Germinal center (tissue), 1 donor: ENCODE measurements at regions not wholly inside any gene's neighbourhood (a gene's known extent, or its start where the extent isn't known, plus 50 kb on each side); places are given as distances from the start of the nearest gene placed in this dataset.

Experiments used
- DNase-seq: peaks from one replicate; pipeline ENCODE4 v3.0.0; 2012; ENCODE audit warnings: mixed read lengths, low spot score

GRCh38 chr1:13878021-13878420 lies 178.0 kb downstream of the PRDM2 start:
- DNase-seq: no peak

DNA sequence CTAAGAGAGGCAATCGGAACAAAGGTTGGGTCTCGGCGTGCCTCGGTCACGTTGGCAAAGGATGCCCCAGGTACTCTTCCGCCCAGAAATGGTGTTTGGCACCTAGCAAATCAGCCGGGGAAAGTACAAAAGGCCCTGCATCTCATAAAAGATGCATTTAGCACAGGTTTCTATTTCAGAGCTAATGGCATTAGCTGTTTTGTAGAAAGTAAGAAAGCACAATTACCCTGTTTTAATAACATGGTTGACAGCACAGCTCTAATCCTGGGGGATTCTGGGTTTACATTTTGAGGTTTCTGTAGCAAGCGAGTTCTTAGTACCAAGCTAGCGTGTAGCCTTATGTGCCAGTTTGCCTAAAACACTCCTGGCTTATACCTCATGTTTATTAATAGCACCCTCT lies 178.5 kb downstream of the PRDM2 start:
- DNase-seq: no peak

GRCh38 chr1:13881385-13882088 lies 181.5 kb downstream of the PRDM2 start:
- no peak for DNase-seq

DNA sequence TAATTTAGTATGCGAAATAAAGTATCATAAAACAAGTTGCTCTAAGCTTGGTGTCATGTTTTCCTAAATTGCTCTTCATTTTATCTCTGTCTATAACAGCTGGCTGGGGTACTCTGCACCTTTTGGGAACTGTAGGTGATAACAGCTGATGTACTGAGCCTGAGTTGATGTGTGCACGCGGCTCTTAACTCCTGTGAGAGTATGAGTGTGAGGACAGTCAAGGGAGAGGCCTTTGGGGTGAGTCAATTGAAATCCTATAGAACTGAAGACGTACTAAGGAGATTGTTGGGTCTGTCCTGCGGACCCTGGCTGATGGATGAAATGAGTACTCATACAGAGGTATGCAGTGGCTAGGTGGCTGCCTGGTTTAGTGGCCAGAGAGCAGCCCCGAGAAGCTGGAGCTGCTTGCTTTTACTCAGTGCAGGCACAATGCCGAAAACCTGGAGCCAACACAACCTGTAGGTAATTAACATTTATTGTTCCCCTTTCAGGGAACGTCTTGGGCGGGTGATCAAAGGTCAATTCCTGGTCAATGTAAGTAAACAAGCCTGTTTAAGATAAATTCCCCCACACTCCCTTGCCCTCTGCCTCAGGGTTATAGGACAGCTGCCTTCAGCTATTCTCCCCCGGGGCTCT lies 188.5 kb downstream of the PRDM2 start:
- no peak for DNase-seq

GRCh38 chr1:13889495-13889894 lies 189.5 kb downstream of the PRDM2 start:
- DNase-seq: no peak

DNA sequence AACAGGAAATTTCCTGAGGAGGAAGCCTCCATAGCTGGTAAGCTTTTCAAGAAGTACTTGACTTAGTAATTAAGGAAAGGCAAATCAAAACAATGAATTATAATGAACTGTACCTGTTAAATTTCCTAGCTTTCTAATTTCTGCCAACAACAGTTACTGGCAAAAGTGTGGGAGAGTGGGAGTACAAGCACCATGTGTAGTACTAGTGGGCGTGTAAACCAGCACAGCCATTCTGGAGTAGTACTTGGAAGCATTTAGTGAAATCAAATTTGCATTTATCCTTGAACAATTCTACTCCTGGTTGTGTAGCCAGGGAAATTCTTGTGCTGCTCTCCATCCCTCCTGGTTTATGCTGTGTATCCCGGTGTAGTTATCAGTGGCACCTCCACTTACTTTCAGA lies 190.8 kb downstream of the PRDM2 start:
- no peak for DNase-seq

DNA sequence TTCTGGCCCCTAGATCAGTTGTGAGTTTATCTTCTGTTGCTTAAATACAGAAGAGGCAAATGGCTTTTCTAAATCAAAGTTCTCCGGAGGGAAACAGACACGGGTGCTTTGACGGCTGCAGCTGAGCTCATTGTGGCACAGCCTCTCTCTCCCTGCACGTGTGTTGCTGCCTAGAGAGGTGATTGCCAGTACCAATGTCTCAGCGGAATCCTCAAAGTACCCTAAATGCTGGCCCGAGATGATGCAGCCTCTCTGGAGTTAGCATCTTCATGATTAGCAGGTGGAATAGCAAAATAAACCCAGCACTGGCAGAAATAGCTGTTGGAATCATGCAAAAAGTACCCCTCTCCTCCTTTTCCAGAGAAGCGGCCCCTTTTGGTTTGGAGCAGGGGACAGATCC lies 192.2 kb downstream of the PRDM2 start:
- no peak for DNase-seq

DNA sequence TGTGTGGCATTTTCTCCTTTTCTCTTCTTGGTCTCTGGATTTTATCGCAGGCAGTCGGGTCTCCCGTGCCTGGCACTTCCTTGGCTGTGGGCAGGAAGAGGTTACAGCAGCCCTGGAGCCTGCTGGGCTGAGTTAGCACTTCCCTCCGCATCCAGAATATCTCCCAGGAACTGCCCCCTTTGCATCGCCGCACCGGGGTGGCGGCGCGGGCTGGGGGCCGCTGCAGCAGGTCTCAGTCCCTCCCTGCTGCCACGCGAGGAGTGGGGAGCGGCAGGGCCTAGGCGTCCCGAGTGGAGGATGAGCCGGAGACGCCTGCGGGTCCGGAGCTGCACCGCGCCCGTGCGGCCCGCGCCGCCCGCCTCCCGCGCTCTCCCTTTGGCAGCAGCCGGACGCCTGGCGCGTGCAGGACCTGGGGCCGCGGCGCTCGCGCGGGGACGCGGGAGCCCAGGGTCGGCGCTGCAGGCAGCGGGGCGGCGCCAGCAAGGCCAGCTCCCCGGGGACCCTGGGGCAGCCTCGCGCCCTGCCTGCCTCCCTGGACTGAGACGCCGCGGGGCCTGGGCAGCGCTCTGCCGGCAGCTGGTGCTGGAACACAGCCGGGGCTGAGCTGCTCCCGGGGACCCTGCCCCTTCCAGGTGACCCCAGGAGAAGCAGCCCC lies 192.8 kb downstream of the PRDM2 start:
- no peak for DNase-seq

GRCh38 chr1:13893409-13893821 lies 193.4 kb downstream of the PRDM2 start:
- no peak for DNase-seq

GRCh38 chr1:13896932-13897331 lies 196.9 kb downstream of the PRDM2 start:
- no peak for DNase-seq

DNA sequence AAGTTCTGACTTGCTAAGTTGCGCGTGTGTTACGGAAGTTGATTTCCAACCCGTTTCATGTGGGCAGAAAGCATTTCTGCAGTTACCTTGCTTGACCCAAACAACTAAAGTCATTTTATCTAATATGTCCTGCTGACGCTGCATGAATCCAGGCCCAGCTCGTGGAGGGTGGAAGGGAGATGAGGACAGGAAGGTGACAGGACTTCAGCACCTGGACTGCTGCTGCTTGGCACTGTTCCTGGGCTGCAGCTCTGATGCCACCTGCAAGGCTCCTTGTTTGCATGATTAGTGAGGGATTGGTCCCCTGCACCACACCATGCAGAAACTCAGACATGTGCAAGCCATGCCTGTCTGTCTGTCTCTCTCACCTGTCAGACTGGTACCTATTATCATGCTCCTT lies 198.4 kb downstream of the PRDM2 start:
- no peak for DNase-seq

- DNase-seq: no peak
These were observed 199.9 kb downstream of the PRDM2 start for GRCh38 chr1:13899856-13900255.

GRCh38 chr1:13900583-13900982 lies 200.6 kb downstream of the PRDM2 start:
- no peak for DNase-seq

DNA sequence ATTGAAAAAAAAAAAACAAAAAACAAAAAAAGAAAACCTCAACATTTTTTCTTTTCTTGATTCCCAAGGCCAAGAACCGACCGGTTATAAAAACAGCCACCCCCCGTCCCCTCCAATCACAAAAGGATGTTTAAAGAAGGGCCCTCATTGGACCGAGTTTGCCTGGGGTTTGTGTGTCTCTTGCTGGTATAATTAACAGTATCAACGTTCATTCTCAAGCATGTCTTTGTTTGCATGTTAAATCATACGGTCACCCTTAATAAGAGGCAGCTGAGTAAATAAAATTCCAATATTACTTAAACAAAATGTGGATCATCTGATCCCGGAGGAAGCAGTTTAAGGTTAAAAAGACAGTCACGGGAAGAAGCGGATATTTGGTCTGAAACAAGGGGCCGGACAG lies 201.1 kb downstream of the PRDM2 start:
- DNase-seq: no peak

DNA sequence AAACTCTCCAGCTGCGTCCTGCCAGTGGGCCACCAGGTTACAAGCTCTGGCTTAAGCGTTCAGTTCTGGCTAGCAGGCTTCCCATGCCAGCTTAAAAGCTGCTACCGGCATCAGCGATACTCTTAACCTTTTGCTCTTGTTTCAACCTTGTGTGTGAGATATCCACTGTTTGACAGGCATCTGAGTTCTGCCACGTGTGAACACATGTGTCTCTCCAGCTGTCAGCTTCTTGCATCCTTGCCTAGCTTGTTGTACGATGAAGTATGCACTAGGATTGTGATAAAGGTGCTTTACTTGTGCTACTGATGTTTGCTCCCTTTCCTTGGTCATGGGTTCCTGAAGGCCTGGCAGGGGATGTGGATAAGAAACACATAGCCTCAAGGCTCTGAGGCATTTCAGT lies 201.6 kb downstream of the PRDM2 start:
- no peak for DNase-seq

DNA sequence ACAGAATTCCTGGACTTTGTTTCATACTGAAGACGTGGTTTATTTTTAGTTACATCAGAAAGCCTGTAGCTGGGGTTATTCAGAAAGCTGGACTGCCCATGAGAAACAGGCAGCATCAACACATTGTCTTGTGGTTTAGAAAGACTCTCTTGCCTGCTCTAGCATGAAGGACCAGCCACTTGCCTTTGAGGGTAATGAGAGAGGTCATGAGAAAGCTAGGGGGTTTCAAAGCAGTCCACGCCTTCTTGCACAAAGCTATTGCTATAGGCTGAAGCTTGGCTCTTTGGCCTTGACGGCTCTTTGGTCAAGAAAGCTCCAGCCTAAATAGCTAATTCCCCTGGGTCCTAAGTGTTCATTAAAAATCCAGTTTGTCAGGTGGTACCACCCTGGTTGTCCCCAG lies 208.1 kb downstream of the PRDM2 start:
- DNase-seq: no peak

DNA sequence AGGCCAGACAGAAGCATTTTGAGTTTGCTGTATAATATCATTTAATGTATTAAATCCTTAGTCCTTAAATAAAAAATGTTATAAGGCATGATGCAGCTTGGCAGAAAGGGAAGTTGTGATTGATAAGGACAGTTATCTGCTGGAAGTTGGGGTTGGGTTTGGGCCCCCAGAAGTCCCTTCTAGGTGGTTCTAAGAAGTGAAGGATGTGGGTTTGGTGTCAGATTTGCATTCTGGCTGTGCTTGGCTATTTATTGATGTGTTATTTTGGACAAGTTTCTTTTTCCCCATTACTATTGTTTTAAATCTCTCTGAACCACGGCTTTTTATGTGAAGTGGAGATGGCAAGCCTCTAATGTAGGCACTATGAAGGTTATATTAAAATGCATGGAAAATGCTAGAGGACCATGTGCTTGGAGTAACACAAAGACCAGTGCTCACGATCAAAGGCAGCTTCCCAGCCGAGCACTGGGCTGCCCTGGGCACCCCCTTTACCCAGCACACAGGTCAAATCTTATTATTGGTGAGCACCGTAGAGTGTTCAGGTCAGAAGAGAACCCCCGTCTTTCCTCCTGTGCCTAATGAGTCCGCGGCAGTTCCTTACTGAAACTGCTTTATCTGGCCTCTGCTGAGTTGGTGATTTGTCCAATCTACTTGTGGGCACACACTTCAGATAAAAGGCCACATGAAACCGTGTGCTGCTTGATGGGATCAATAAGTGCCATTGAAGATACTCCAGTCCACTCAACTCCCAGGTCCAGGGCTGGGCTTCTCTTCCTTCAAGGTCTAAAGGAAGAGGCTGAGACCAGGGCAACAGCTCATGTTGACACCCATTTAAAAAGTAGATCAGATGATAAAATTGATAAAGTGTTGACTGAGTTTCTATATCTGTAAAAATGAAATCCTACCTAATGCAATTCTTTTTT lies 212.0 kb downstream of the PRDM2 start:
- DNase-seq: no peak

- no peak for DNase-seq
These were observed 213.4 kb downstream of the PRDM2 start for GRCh38 chr1:13913396-13913795.

GRCh38 chr1:13916530-13916929 lies 216.5 kb downstream of the PRDM2 start:
- no peak for DNase-seq

GRCh38 chr1:13917607-13918006 lies 217.6 kb downstream of the PRDM2 start:
- no peak for DNase-seq

DNA sequence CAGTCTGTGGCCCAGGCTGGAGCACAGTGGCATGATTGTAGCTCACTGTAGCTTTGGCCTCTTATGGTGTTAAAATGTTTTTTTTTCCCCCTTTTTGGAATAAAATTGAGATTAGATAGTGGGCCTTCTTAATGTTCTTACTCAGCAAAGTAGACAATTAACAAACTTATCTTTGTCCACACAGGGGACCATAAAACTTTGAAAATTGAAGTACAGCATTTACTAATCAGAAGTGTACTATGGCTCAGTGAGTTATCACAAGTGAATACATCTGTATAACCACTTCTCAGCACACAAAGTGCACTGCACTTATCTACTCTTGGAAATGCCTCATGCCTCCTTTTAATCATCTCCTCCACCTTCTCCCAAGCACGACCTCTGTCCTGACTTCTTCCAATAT lies 218.9 kb downstream of the PRDM2 start:
- DNase-seq: no peak

GRCh38 chr1:13921190-13921589 lies 221.2 kb downstream of the PRDM2 start:
- DNase-seq: no peak
